ENCODE measurements at regions not wholly inside any gene's neighbourhood (a gene's known extent, or its start where the extent isn't known, plus 50 kb on each side); places are given as distances from the start of the nearest gene placed in this dataset.
"Not testable (repeated sequence)": the region's sequence is repeated elsewhere in the genome, so short reads cannot be mapped to it uniquely, and the experiment has no call there.

- no peak for DNase-seq
Measured at GRCh38 chr9:74036549-74037231, 460.4 kb upstream of the RORB start.

- DNase-seq, result no peak
Measured at GRCh38 chr9:74037274-74037673, 459.9 kb upstream of the RORB start.

GRCh38 chr9:74041588-74041987, 455.5 kb upstream of the RORB start:
- DNase-seq, result no peak

- DNase-seq, result no peak
Measured at GRCh38 chr9:74044844-74045243, 452.3 kb upstream of the RORB start.

GRCh38 chr9:74056023-74056422, 441.1 kb upstream of the RORB start:
- DNase-seq, result no peak

- DNase-seq, result not testable (repeated sequence)
Measured at GRCh38 chr9:74057051-74057450, 440.1 kb upstream of the RORB start.

- no peak for DNase-seq
Measured at GRCh38 chr9:74064702-74065101, 432.4 kb upstream of the RORB start.

- no peak for DNase-seq
Measured at GRCh38 chr9:74066128-74066527, 431.0 kb upstream of the RORB start.

- DNase-seq, result no peak
Measured at GRCh38 chr9:74066605-74067004, 430.5 kb upstream of the RORB start.

GRCh38 chr9:74071502-74071901, 425.6 kb upstream of the RORB start:
- DNase-seq, result no peak

GRCh38 chr9:74073897-74074296, 423.2 kb upstream of the RORB start:
- DNase-seq, result no peak

- DNase-seq, result no peak
Measured at GRCh38 chr9:74078647-74079046, 418.5 kb upstream of the RORB start.

- not testable (repeated sequence) for DNase-seq
Measured at GRCh38 chr9:74080652-74081051, 416.5 kb upstream of the RORB start.

GRCh38 chr9:74083681-74084433, 413.3 kb upstream of the RORB start:
- no peak for DNase-seq

GRCh38 chr9:74085384-74086037, 411.6 kb upstream of the RORB start:
- DNase-seq, result not testable (repeated sequence)

GRCh38 chr9:74090921-74091320, 406.2 kb upstream of the RORB start:
- DNase-seq, result not testable (repeated sequence)

- DNase-seq, result no peak
Measured at GRCh38 chr9:74092491-74092834, 404.7 kb upstream of the RORB start.

GRCh38 chr9:74094037-74094436, 403.1 kb upstream of the RORB start:
- DNase-seq, result not testable (repeated sequence)

- DNase-seq, result no peak
Measured at GRCh38 chr9:74094766-74095165, 402.4 kb upstream of the RORB start.

- DNase-seq, result no peak
Measured at GRCh38 chr9:74095925-74096324, 401.2 kb upstream of the RORB start.

- DNase-seq, result no peak
Measured at GRCh38 chr9:74096420-74096819, 400.7 kb upstream of the RORB start.

GRCh38 chr9:74100042-74100441, 397.1 kb upstream of the RORB start:
- no peak for DNase-seq

- not testable (repeated sequence) for DNase-seq
Measured at GRCh38 chr9:74102148-74102547, 395.0 kb upstream of the RORB start.

- DNase-seq, result no peak
Measured at GRCh38 chr9:74102702-74103101, 394.4 kb upstream of the RORB start.
